Type B pancreatic cell (in vitro differentiated cells): ENCODE measurements at regions not wholly inside any gene's neighbourhood (a gene's known extent, or its start where the extent isn't known, plus 50 kb on each side); places are given as distances from the start of the nearest gene placed in this dataset.

ENCODE experiments used
- DNase-seq: peaks from one replicate; pipeline ENCODE4 v3.0.0; 2021; ENCODE audit warnings: mixed read lengths; ENCODE audit not compliant: unreplicated experiment; ENCODE audit errors: extremely low spot score
- H3K27ac Mint-ChIP-seq: 2 replicates; pipeline ENCODE4 v1.8.0; 2021; ENCODE audit warnings: mild to moderate bottlenecking, mixed read lengths
- H3K27me3 Mint-ChIP-seq: 2 replicates; pipeline ENCODE4 v1.8.0; 2021; ENCODE audit warnings: mixed read lengths
- H3K36me3 Mint-ChIP-seq: 2 replicates; pipeline ENCODE4 v1.8.0; 2021; ENCODE audit warnings: mixed read lengths
- H3K4me1 Mint-ChIP-seq: one replicate; pipeline ENCODE4 v1.8.0; 2021; ENCODE audit warnings: mixed read lengths; ENCODE audit not compliant: unreplicated experiment
- H3K4me3 Mint-ChIP-seq: 2 replicates; pipeline ENCODE4 v1.8.0; 2021; ENCODE audit warnings: mild to moderate bottlenecking, mixed read lengths
- H3K9me3 Mint-ChIP-seq: 2 replicates; pipeline ENCODE4 v1.8.0; 2021; ENCODE audit warnings: mixed read lengths
- CTCF ChIP-seq: fragments of 200-600 bp; sonication (generic); conservative IDR thresholded peaks from 2 replicates; pipeline ENCODE4 v1.5.0; 2021; ENCODE audit warnings: antibody characterized with exemption, mild to moderate bottlenecking

DNA sequence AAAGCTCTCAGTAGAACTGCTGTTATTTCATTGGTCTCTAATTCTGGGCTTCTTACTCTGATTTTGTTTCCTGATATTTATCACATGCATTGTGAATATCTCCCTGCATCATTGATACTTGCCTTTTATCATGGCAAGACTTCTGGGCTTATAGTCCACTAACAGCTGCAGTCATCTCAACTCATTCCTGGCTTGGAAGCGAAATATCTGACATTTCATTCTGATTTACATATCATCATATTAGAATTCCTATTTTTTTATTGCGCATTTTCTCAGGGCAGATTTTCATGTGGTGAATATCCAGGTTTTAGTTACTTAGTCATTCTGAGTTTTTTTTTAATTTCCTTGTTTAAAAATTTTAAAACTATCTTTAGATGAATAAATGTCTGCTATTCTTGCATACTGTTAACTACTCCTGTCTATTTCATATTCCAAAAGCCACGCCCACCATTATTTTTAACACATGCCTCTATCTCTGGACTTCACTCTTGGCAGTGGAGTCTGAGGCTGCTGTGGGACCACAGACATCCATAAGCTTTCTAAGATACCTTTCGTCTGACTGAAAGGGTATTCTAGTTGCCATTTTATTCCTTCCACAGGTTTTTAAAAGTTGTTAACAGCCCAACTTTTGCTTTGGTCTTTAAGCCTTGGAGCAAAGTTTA, 164.5 kb downstream of the IRS1 start:
- Mint-ChIP-seq H3K27ac (no peak overlapping the region), H3K9me3 (peaks cover 21% of the 10 kb centered on the region), H3K4me1 (peaks cover 6% of the 10 kb centered on the region), H3K4me3 (no peak overlapping the region), H3K27me3 (no peaks in the 10 kb centered on the region), H3K36me3 (peaks cover 6% of the 10 kb centered on the region)
- DNase-seq: no peak
- TF ChIP-seq CTCF: no peak

GRCh38 chr2:226631671-226632070, 167.9 kb downstream of the IRS1 start:
- no peak overlapping the region for H3K4me3 Mint-ChIP-seq
- H3K27ac Mint-ChIP-seq: peak overlapping the region; percentile 42
- TF ChIP-seq CTCF: no peak
- H3K27me3 Mint-ChIP-seq: no peaks in the 10 kb centered on the region
- peaks cover 6% of the 10 kb centered on the region for H3K4me1 Mint-ChIP-seq
- no peak for DNase-seq
- peaks cover 10% of the 10 kb centered on the region for H3K9me3 Mint-ChIP-seq
- H3K36me3 Mint-ChIP-seq: no peaks in the 10 kb centered on the region

GRCh38 chr2:226631187-226631586, 168.4 kb downstream of the IRS1 start:
- H3K9me3 Mint-ChIP-seq: peaks cover 6% of the 10 kb centered on the region
- DNase-seq: no peak
- no peaks in the 10 kb centered on the region for H3K36me3 Mint-ChIP-seq
- H3K27ac Mint-ChIP-seq: peak overlapping the region; percentile 42
- TF ChIP-seq CTCF: no peak
- H3K4me3 Mint-ChIP-seq: no peak overlapping the region
- no peaks in the 10 kb centered on the region for H3K27me3 Mint-ChIP-seq
- H3K4me1 Mint-ChIP-seq: peaks cover 6% of the 10 kb centered on the region

DNA sequence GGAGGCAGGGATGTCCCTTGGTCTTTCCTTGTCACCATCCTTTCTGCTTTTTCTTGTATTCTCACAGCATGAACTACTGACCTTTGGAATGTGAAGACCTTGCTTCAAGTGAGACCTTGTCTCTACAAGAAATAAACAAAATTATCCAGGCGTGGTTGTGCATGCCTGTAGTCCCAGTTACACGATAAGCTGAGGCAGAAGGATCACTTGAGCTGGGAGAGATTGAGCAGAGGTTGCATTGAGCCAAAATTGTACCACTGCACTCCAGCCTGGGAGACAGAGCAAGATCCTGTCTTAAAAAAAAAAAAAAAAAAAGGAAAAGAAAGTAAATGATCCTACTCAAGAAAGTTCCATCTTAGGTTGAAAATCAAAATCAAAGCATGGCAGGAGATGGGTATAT, 173.7 kb downstream of the IRS1 start:
- DNase-seq: no peak
- TF ChIP-seq CTCF: no peak
- H3K4me3 Mint-ChIP-seq: no peak overlapping the region
- peaks cover 6% of the 10 kb centered on the region for H3K27me3 Mint-ChIP-seq
- no peaks in the 10 kb centered on the region for H3K36me3 Mint-ChIP-seq
- H3K4me1 Mint-ChIP-seq: peaks cover 12% of the 10 kb centered on the region
- no peak overlapping the region for H3K27ac Mint-ChIP-seq
- H3K9me3 Mint-ChIP-seq: peaks cover 10% of the 10 kb centered on the region

DNA sequence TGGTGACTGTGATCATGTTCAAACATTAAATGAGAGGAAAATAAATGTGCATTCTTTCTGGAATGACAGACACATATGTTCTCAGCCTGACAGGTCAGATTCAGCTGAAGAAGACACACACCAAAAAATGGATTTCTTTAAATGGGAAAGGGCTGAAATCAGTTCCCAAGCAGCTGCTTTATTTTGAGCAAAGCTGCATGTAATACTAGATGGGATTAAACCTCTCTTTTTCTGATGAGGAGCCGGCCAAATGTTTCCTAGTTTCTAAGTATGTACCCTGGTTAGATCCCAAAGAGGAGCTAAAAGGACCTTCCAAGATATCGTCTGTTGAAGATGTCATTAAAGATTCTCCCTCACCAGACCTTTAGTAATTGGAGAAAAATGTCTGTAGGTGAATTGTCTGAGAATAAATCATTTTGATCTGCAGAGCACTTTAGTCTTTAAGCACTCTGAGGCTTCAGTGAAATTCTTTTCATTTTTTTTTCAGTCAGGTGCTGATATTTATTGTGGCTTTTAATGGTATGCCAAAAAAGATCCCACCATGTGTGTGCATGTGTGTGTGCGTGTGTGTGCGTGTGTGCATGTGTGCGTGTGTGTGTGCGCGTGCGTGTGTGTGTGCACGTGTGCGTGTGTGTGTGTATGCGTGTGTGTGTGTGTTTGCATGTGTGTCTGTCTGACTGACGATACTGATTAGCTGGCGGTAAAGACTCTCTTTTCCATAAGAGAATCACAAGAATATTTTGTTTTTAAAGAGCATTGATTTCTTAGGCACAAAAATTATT, 175.8 kb downstream of the IRS1 start:
- Mint-ChIP-seq H3K27ac (no peak overlapping the region), H3K4me3 (no peak overlapping the region), H3K27me3 (peaks cover 6% of the 10 kb centered on the region), H3K9me3 (peaks cover 10% of the 10 kb centered on the region), H3K36me3 (no peaks in the 10 kb centered on the region), H3K4me1 (peaks cover 26% of the 10 kb centered on the region)
- DNase-seq: no peak
- no peak for TF ChIP-seq CTCF
